ENCODE measurements at regions not wholly inside any gene's neighbourhood (a gene's known extent, or its start where the extent isn't known, plus 50 kb on each side); places are given as distances from the start of the nearest gene placed in this dataset.

- TF ChIP-seq CTCF (IDR thresholded peaks at IDR 0.05; ENCODE audit: extremely low read depth in 1 of 2, insufficient read depth in 1 of 2, low read depth in 1 of 2, low read length in 2 of 2) (no peak), JUN (IDR thresholded peaks at IDR 0.05; ENCODE audit: borderline replicate concordance, insufficient read depth, insufficient read length, low read depth) (no peak), POLR2A (IDR thresholded peaks at IDR 0.05; ENCODE audit: low read depth, low read length) (no peak), POLR2AphosphoS5 (IDR thresholded peaks at IDR 0.05; ENCODE audit: insufficient read depth, low read depth, low read length) (no peak), FOS (IDR thresholded peaks at IDR 0.05; ENCODE audit: borderline replicate concordance, insufficient read depth, low read length) (no peak)
Observed at GRCh38 chr13:87057807-87058520, 613.2 kb upstream of the SLITRK5 start.
